Mucosa of descending colon (tissue), 3 donors: ENCODE measurements at regions not wholly inside any gene's neighbourhood (a gene's known extent, or its start where the extent isn't known, plus 50 kb on each side); places are given as distances from the start of the nearest gene placed in this dataset.

Experiments
- ATAC-seq: fragments of 200-7000 bp; cut with Tn5 transposase; one replicate; pipeline ENCODE4 v1.9.1; 2020; ENCODE audit warnings: mild to moderate bottlenecking, moderate library complexity
- DNase-seq, 3 donors: peaks; one replicate each; pipeline ENCODE4 v3.0.0-alpha.2; 2020
- H3K36me3 ChIP-seq: fragments of 200-600 bp; one replicate; pipeline ENCODE4 v1.8.0; 2021; ENCODE audit warnings: low read depth, mild to moderate bottlenecking
- H3K4me1 ChIP-seq: fragments of 200-600 bp; one replicate; pipeline ENCODE4 v1.8.0; 2021; ENCODE audit warnings: low read depth, mild to moderate bottlenecking
- H3K4me3 ChIP-seq: fragments of 200-600 bp; one replicate; pipeline ENCODE4 v1.8.0; 2021; ENCODE audit warnings: mild to moderate bottlenecking
- H3K9me3 ChIP-seq: fragments of 200-600 bp; one replicate; pipeline ENCODE4 v1.8.0; 2021; ENCODE audit warnings: mild to moderate bottlenecking
- intact Hi-C, 2 donors: fragments of 100-400 bp; cut with DNase I in 1 of 2; cut with micrococcal nuclease in 1 of 2; formaldehyde crosslinking; loops; one replicate each; pipeline versions ENCODE4 v1.11.0 to v1.11.1; 2022; cut with DNase I, micrococcal nuclease
- TF ChIP-seq, protein P1 (sequence below): fragments of 200-600 bp; IDR thresholded peaks from one replicate; pipeline ENCODE4 v1.8.0; 2022; ENCODE audit warnings: antibody characterized with exemption, mild to moderate bottlenecking
- donor health status: DM: no; HTN: no; CAD: no; lungs with moderate emphysema.
- donor health status: DM: no; HTN: no; CAD: no.
- donor health status: DM: no; HTN: yes; CAD: no.

DNA sequence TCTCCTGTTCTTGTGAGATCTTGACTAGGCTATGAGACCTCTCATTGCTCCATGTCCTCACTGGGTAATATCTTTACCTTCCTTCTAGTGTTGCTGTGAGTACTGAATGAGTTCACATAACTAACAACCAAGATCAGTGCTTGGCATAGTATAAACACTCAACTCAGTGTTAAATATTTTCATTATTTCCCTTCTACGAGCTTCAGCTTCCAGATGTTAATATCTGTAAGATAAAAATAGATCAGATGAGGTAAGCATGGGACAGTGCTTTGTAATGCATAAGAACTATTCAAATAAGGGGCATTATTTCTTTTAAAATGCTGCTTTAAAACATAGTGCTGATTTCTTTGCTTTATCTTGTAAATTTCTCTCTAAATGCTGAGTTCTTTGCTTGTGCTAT is 130.8 kb downstream of the DIPK2A start:
- intact Hi-C loops: no loop called here
- no peaks in the 10 kb centered on the region for H3K36me3 ChIP-seq
- no peaks in the 10 kb centered on the region for H3K4me1 ChIP-seq
- TF ChIP-seq, protein P1, sequence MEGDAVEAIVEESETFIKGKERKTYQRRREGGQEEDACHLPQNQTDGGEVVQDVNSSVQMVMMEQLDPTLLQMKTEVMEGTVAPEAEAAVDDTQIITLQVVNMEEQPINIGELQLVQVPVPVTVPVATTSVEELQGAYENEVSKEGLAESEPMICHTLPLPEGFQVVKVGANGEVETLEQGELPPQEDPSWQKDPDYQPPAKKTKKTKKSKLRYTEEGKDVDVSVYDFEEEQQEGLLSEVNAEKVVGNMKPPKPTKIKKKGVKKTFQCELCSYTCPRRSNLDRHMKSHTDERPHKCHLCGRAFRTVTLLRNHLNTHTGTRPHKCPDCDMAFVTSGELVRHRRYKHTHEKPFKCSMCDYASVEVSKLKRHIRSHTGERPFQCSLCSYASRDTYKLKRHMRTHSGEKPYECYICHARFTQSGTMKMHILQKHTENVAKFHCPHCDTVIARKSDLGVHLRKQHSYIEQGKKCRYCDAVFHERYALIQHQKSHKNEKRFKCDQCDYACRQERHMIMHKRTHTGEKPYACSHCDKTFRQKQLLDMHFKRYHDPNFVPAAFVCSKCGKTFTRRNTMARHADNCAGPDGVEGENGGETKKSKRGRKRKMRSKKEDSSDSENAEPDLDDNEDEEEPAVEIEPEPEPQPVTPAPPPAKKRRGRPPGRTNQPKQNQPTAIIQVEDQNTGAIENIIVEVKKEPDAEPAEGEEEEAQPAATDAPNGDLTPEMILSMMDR: no peak
- DNase-seq (no peak), ATAC-seq (no peak)
- H3K9me3 ChIP-seq: peaks cover 7% of the 10 kb centered on the region
- no peak overlapping the region for H3K4me3 ChIP-seq

DNA sequence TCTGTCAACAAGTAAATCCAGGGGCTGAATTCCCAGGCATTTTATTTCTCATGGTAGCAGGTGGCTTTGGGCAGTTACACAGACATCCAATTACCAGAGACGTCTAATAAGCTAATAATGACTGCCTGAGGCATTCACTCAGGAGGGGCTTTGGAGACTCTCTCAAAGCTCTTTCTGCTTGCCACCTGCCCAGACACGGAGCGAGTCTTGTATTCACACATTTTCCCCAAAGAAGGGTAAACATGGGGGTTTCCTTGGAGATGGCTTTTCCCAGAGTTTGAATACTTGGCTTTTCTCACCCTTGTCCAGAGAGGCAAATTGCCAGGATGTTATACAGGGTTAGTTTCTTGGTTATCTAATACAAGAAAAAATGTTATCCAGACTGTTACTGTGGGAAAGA is 132.6 kb downstream of the DIPK2A start:
- Histone ChIP-seq H3K4me1 (no peaks in the 10 kb centered on the region), H3K4me3 (no peak overlapping the region), H3K9me3 (peaks cover 7% of the 10 kb centered on the region), H3K36me3 (no peaks in the 10 kb centered on the region)
- TF ChIP-seq, protein P1: no peak
- ATAC-seq (no peak), DNase-seq (no peak)
- intact Hi-C loops: no loop called here

DNA sequence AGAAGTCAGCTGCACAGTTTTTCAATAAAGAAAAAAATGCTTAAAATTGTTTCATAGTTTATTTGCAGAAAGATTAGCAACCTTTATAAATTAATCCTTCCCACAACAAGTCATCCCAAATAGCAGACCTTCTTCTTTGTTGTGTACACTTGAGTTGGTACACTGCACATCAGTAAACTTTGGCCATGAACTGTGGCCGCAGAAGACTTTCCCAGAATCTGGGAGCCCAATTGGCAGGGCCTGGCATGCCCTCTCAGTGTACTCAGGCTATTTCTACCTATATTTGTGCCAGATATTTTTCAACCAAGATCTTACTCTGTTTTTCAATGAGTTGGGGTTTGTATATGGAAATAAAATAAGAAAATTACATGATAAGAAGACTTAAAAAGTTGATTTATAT is 133.1 kb downstream of the DIPK2A start:
- H3K4me1 ChIP-seq: no peaks in the 10 kb centered on the region
- H3K4me3 ChIP-seq: no peak overlapping the region
- DNase-seq (no peak), ATAC-seq (no peak)
- H3K9me3 ChIP-seq: peaks cover 3% of the 10 kb centered on the region
- TF ChIP-seq, protein P1: no peak
- no peaks in the 10 kb centered on the region for H3K36me3 ChIP-seq
- intact Hi-C loops: no loop called here

DNA sequence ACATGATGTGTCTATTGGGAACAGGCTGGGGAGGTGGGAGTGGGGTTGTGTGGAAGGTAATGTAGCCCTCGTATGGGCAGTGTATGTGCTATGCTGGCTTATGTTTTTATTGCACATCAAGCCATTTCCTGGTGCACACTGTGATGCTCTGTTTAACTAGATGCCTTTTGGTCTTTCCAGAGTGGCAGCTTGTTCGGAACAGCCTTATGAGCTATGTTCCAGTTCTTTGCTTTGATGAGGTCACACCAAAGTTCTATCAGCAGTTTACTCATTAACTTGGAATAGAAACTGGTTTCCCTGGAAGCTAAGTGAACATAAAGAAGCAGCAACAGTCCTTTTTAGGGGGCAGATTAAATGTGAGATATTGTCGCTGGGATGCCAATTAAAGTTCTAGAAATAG is 133.9 kb downstream of the DIPK2A start:
- TF ChIP-seq, protein P1: no peak
- ATAC-seq (peak; percentile 19), DNase-seq (no peak)
- Histone ChIP-seq H3K36me3 (no peaks in the 10 kb centered on the region), H3K4me1 (no peaks in the 10 kb centered on the region), H3K4me3 (no peak overlapping the region), H3K9me3 (no peaks in the 10 kb centered on the region)
- intact Hi-C loops: no loop called here

DNA sequence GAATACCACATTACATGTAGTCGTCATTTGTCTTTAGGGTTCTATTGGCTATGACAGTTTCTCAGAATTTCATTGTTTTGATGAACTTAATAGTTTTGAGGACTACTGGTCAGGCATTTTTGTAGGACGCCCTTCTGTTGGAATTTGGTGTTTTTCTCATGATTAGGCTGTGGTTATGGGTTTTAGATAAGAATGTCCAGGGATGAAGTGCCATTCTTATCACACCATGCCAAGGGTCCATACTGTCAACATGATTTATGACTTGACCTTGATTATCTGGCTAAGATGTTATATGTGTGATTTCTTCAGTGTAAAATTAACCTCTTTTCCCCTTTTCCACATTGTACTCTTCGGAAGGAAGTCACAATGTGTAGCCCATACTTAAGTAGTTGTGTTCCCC is 135.3 kb downstream of the DIPK2A start:
- no peaks in the 10 kb centered on the region for H3K36me3 ChIP-seq
- no peaks in the 10 kb centered on the region for H3K9me3 ChIP-seq
- no peak for ATAC-seq
- no peaks in the 10 kb centered on the region for H3K4me1 ChIP-seq
- intact Hi-C loops: no loop called here
- H3K4me3 ChIP-seq: no peak overlapping the region
- TF ChIP-seq, protein P1: no peak
- no peak for DNase-seq

DNA sequence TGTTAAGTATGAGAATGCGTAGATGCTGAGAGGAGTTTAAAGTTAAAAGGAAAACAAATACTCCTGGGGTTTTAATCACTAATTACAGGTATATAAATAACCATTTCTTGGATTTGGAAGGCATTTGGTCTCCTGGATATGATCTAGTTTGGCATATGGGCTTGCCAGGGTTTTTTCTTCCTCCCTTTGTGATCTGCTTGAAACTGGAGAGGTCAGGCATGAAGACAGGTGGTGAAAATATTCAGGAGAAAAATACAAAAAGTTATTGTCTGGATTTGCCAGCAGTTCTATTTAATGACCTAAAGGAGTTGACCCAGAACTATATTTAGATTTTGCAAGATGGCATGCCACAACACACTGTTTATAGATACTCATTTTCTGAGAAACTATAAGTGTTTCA is 136.3 kb downstream of the DIPK2A start:
- DNase-seq: no peak
- Histone ChIP-seq H3K4me1 (no peaks in the 10 kb centered on the region), H3K4me3 (no peak overlapping the region), H3K9me3 (no peaks in the 10 kb centered on the region), H3K36me3 (no peaks in the 10 kb centered on the region)
- intact Hi-C loops: no loop called here
- ATAC-seq: no peak
- TF ChIP-seq, protein P1: no peak
